Progenitor cell of endocrine pancreas (in vitro differentiated cells): ENCODE measurements at regions not wholly inside any gene's neighbourhood (a gene's known extent, or its start where the extent isn't known, plus 50 kb on each side); places are given as distances from the start of the nearest gene placed in this dataset.

Experiments used
- DNase-seq: peaks from one replicate; pipeline ENCODE4 v3.0.0; 2021; ENCODE audit warnings: low spot score; ENCODE audit not compliant: unreplicated experiment
- H3K27ac Mint-ChIP-seq: 2 replicates; pipeline ENCODE4 v1.8.0; 2021; ENCODE audit warnings: mild to moderate bottlenecking, moderate library complexity, mixed read lengths
- H3K27me3 Mint-ChIP-seq: 2 replicates; pipeline ENCODE4 v1.8.0; 2021; ENCODE audit warnings: mixed read lengths
- H3K36me3 Mint-ChIP-seq: 2 replicates; pipeline ENCODE4 v1.8.0; 2022; ENCODE audit warnings: mixed read lengths; ENCODE audit not compliant: insufficient read depth
- H3K4me1 Mint-ChIP-seq: 2 replicates; pipeline ENCODE4 v1.8.0; 2021; ENCODE audit warnings: low read depth, mixed read lengths
- H3K4me3 Mint-ChIP-seq: 2 replicates; pipeline ENCODE4 v1.8.0; 2021; ENCODE audit warnings: low read depth, mild to moderate bottlenecking, moderate library complexity, mixed read lengths
- H3K9me3 Mint-ChIP-seq: 2 replicates; pipeline ENCODE4 v1.8.0; 2021; ENCODE audit warnings: low read depth, mixed read lengths
- TF ChIP-seq, protein P1 (sequence below): fragments of 200-600 bp; sonication (generic); IDR thresholded peaks from one replicate; pipeline ENCODE4 v1.5.0; 2021; ENCODE audit warnings: antibody characterized with exemption, mild to moderate bottlenecking; ENCODE audit not compliant: unreplicated experiment

DNA sequence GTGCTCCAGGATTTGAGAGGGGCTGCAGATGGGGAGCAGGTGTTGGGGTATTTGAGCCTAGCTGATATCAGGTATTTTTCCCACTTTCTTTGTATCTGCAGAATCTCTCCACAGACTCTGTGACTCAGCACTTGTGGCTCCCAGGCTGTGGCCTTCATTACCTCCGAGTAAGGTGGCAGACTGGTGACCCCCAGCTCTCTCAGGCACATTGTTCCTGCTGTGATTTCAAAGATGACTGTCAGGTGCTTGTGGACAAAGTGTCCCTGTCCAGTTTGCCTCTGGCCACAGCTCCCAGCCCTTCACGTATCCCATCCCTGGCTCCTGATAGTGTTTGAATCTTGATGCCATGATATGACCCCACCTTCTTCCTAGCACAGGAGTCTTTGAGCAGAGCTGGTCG is 396.8 kb upstream of the PODXL start:
- no peaks in the 10 kb centered on the region for H3K36me3 Mint-ChIP-seq
- TF ChIP-seq, protein P1, sequence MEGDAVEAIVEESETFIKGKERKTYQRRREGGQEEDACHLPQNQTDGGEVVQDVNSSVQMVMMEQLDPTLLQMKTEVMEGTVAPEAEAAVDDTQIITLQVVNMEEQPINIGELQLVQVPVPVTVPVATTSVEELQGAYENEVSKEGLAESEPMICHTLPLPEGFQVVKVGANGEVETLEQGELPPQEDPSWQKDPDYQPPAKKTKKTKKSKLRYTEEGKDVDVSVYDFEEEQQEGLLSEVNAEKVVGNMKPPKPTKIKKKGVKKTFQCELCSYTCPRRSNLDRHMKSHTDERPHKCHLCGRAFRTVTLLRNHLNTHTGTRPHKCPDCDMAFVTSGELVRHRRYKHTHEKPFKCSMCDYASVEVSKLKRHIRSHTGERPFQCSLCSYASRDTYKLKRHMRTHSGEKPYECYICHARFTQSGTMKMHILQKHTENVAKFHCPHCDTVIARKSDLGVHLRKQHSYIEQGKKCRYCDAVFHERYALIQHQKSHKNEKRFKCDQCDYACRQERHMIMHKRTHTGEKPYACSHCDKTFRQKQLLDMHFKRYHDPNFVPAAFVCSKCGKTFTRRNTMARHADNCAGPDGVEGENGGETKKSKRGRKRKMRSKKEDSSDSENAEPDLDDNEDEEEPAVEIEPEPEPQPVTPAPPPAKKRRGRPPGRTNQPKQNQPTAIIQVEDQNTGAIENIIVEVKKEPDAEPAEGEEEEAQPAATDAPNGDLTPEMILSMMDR = no peak
- H3K27me3 Mint-ChIP-seq = peaks cover 8% of the 10 kb centered on the region
- H3K27ac Mint-ChIP-seq = no peak overlapping the region
- H3K4me1 Mint-ChIP-seq = peaks cover 25% of the 10 kb centered on the region
- no peak for DNase-seq
- no peaks in the 10 kb centered on the region for H3K9me3 Mint-ChIP-seq
- H3K4me3 Mint-ChIP-seq = no peak overlapping the region

DNA sequence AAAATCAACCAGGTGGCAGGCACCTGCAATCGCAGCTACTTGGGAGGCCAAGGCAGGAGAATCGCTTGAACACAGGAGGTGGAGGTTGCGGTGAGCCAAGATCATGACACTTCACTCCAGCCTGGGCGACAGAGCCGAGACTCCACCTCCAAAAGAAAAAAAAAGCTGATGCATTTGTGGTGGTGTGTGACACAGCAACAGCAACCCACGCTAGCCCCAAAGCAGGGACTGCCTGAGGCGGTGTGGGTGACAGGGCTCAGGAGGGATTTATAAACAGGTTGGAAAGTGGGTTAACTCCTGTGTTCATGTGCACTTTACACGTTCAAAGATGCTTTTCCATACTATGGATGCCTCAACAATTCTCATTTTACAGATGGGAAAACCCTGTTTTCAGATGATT is 395.9 kb upstream of the PODXL start:
- Mint-ChIP-seq H3K27me3 (peaks cover 14% of the 10 kb centered on the region), H3K27ac (no peak overlapping the region), H3K4me1 (peaks cover 29% of the 10 kb centered on the region), H3K4me3 (no peak overlapping the region), H3K9me3 (no peaks in the 10 kb centered on the region), H3K36me3 (no peaks in the 10 kb centered on the region)
- DNase-seq = no peak
- TF ChIP-seq, protein P1 = no peak

DNA sequence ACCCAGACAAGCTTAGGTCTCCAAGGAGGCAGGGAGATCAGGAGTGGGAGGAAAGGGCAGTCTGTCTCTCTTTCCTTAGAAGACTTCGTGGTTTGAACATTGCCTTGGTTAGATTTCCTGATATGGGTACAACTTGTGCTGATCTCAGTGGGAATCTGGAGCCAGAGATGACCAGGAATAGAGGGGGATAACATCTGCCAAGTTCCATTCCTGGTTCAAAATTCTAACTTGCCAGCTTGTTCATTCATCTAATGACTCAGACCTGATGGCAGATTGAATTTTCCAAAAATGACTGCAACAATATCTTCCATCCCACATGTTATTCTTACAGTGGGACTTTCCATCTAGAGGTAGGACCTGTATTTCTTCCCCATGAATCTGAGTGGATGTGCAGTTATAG is 394.3 kb upstream of the PODXL start:
- no peak for DNase-seq
- Mint-ChIP-seq H3K9me3 (no peaks in the 10 kb centered on the region), H3K36me3 (no peaks in the 10 kb centered on the region), H3K4me3 (no peak overlapping the region), H3K27me3 (peaks cover 21% of the 10 kb centered on the region), H3K4me1 (peaks cover 29% of the 10 kb centered on the region), H3K27ac (no peak overlapping the region)
- TF ChIP-seq, protein P1 = no peak

DNA sequence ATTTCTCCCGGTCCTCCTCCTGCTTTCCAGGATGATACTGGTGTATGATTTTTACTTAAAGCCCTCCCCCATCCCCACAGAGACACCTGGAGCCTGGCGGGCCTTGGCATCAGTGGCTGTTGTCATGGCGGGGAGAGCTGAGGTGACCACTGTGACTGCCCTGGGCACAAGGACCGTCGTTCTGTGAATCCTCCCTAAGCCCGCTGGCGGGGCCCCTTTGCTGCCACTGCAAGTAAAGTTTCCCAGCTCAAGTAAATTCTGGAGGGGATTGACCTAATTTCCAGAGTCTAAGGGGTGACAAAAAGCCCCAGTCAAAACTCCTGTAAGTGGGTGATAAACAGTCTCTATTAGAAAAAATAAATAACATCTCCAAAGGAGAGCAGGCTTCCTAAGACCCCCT is 393.2 kb upstream of the PODXL start:
- no peak for DNase-seq
- no peaks in the 10 kb centered on the region for H3K9me3 Mint-ChIP-seq
- peaks cover 31% of the 10 kb centered on the region for H3K27me3 Mint-ChIP-seq
- no peak overlapping the region for H3K27ac Mint-ChIP-seq
- no peak overlapping the region for H3K4me3 Mint-ChIP-seq
- H3K36me3 Mint-ChIP-seq = no peaks in the 10 kb centered on the region
- TF ChIP-seq, protein P1 = no peak
- H3K4me1 Mint-ChIP-seq = peaks cover 29% of the 10 kb centered on the region

DNA sequence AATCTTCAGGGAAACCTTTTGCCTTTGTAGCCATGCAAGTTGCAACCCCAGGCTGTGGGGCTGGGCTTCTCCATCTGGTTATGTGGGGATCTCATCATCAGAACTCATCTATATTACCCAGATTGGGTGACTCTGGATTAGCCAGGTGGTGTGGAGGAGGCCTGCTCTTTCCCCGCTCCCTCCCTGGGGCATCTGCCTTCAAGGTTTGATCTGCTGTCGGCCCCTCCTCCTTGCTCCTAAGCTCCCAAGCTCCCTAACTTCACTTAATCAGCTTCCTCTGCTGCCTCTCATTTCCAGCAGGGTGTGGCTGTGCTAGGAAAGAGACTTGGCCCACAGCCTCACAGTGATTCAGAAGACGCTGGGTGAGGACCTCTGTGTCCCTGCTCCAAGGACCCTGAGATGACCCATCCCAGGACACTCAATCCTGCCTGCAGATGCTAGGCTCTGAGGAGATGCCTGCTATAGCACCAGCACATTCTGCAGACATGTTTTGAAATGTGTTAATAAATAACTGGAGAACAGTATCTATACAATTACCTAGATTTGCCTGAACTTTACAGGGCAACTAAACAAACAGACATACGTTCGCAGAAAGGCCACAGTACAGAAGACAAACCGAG is 392.1 kb upstream of the PODXL start:
- Mint-ChIP-seq H3K4me3 (no peak overlapping the region), H3K36me3 (no peaks in the 10 kb centered on the region), H3K9me3 (no peaks in the 10 kb centered on the region), H3K27ac (peak overlapping the region; percentile 15), H3K4me1 (peaks cover 26% of the 10 kb centered on the region), H3K27me3 (peaks cover 42% of the 10 kb centered on the region)
- TF ChIP-seq, protein P1 = no peak
- no peak for DNase-seq
